Astrocyte of the spinal cord (primary cell): ENCODE measurements at regions not wholly inside any gene's neighbourhood (a gene's known extent, or its start where the extent isn't known, plus 50 kb on each side); places are given as distances from the start of the nearest gene placed in this dataset.

Source experiments
- DNase-seq: peaks from one replicate; pipeline ENCODE4 v3.0.0; 2011; ENCODE audit warnings: low read depth, low spot score
- H3K4me3 ChIP-seq: 2 replicates; pipeline ENCODE4 v1.5.1; 2011; ENCODE audit warnings: low read depth, mild to moderate bottlenecking, low read length, moderate library complexity
- in situ Hi-C: cut with HindIII; loops from 2 replicates; pipeline ENCODE4 v1.10.0; 2017; ENCODE audit warnings: low sequenced_read_pairs
- TF ChIP-seq, protein P1 (sequence below): IDR thresholded peaks from 2 replicates; pipeline ENCODE4 v1.5.1; 2012; ENCODE audit warnings: low read depth, mild to moderate bottlenecking, low read length, inconsistent platforms

GRCh38 chr16:77062878-77063675 is 127.9 kb upstream of the MON1B start:
- TF ChIP-seq, protein P1, sequence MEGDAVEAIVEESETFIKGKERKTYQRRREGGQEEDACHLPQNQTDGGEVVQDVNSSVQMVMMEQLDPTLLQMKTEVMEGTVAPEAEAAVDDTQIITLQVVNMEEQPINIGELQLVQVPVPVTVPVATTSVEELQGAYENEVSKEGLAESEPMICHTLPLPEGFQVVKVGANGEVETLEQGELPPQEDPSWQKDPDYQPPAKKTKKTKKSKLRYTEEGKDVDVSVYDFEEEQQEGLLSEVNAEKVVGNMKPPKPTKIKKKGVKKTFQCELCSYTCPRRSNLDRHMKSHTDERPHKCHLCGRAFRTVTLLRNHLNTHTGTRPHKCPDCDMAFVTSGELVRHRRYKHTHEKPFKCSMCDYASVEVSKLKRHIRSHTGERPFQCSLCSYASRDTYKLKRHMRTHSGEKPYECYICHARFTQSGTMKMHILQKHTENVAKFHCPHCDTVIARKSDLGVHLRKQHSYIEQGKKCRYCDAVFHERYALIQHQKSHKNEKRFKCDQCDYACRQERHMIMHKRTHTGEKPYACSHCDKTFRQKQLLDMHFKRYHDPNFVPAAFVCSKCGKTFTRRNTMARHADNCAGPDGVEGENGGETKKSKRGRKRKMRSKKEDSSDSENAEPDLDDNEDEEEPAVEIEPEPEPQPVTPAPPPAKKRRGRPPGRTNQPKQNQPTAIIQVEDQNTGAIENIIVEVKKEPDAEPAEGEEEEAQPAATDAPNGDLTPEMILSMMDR, result no peak
- no peak for DNase-seq
- in situ Hi-C loops, result no loop called here
- no peak overlapping the region for H3K4me3 ChIP-seq

- H3K4me3 ChIP-seq, result no peak overlapping the region
- DNase-seq, result no peak
- in situ Hi-C loops, result no loop called here
- TF ChIP-seq, protein P1, result no peak
Measured at GRCh38 chr16:77063676-77064016, 127.3 kb upstream of the MON1B start.

GRCh38 chr16:77064037-77064436 is 127.0 kb upstream of the MON1B start:
- TF ChIP-seq, protein P1, result no peak
- no peak overlapping the region for H3K4me3 ChIP-seq
- DNase-seq, result no peak
- in situ Hi-C loops, result no loop called here

DNA sequence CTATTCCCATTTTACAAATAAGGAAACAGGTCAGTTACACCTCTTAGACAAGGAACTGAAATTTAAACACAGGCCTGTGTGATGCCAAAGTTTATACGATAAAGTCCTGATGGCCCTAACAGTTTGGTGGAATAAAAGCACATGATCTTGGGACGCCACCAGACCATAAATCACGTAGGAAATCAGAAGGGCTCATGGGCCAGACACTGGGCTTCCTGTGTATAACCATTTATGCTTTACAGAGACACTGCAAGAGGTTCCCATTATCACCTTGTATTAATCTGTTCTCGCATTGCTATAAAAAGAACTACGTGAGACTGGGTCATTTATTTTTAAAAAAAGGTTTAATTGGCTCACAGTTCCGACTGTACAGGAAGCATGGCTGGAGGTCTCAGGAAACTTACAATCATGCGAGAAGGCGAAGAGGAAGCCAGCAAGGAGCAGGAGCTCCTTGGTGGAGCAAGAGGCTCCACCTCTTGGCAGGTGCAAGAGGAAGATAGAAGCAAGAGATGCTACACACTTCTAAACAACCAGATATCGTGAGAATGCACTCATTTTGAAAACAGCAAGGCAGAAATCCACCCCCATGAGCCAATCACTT is 124.0 kb upstream of the MON1B start:
- DNase-seq, result no peak

DNA sequence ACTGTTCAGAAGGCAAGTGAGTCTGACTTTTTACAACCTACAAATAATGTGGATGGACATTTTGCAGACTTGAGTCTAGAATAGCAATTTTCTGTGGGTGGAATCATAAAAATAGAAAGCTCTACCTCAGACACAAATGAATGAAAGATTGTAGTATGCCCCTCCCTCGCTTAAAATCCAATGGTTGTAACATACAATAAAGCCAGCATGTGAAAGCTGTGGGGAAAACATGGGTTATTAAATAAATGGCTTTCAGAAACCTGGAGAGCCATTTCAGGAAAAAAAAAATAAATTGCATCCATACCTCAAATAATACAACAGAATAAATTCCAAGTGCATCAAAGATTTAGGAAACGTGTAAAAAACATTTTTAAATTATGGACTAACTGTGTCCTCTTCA is 123.1 kb upstream of the MON1B start:
- in situ Hi-C loops, result no loop called here
- H3K4me3 ChIP-seq, result no peak overlapping the region
- no peak for DNase-seq
- TF ChIP-seq, protein P1, result no peak

More for the DNA sequence above, 124.0 kb upstream of the MON1B start:
- TF ChIP-seq, protein P1, result no peak
- in situ Hi-C loops, result no loop called here
- no peak overlapping the region for H3K4me3 ChIP-seq

- H3K4me3 ChIP-seq, result no peak overlapping the region
- TF ChIP-seq, protein P1, result no peak
- DNase-seq, result no peak
- in situ Hi-C loops, result no loop called here
Measured at GRCh38 chr16:77068402-77068801, 122.6 kb upstream of the MON1B start.
